ENCODE measurements at regions not wholly inside any gene's neighbourhood (a gene's known extent, or its start where the extent isn't known, plus 50 kb on each side); places are given as distances from the start of the nearest gene placed in this dataset.

- Histone ChIP-seq H3K27ac (ENCODE audit: low read depth, low read length) (no peak overlapping the region), H3K27me3 (ENCODE audit: control insufficient read depth in 1 of 2, insufficient read depth in 2 of 2, low read length in 2 of 2) (no peaks in the 10 kb centered on the region), H3K9ac (ENCODE audit: low read length) (no peak overlapping the region), H3K4me3 (ENCODE audit: low read depth in 1 of 2, low read length in 2 of 2) (no peak overlapping the region), H3K36me3 (ENCODE audit: insufficient read depth, low read length) (no peaks in the 10 kb centered on the region), H3K4me1 (ENCODE audit: insufficient read depth, low read length) (no peaks in the 10 kb centered on the region), H3K9me3 (ENCODE audit: low read length) (no peaks in the 10 kb centered on the region)
Measured at GRCh38 chr13:21757763-21758162, 86.9 kb downstream of the FGF9 start.

- H3K4me1 ChIP-seq (ENCODE audit: insufficient read depth, low read length): no peaks in the 10 kb centered on the region
- H3K27me3 ChIP-seq (ENCODE audit: control insufficient read depth in 1 of 2, insufficient read depth in 2 of 2, low read length in 2 of 2): no peaks in the 10 kb centered on the region
- H3K9me3 ChIP-seq (ENCODE audit: low read length): no peaks in the 10 kb centered on the region
- H3K4me3 ChIP-seq (ENCODE audit: low read depth in 1 of 2, low read length in 2 of 2): no peak overlapping the region
- no peak overlapping the region for H3K27ac ChIP-seq (ENCODE audit: low read depth, low read length)
- no peaks in the 10 kb centered on the region for H3K36me3 ChIP-seq (ENCODE audit: insufficient read depth, low read length)
- H3K9ac ChIP-seq (ENCODE audit: low read length): no peak overlapping the region
Measured at GRCh38 chr13:21758441-21758840, 87.6 kb downstream of the FGF9 start.

- Histone ChIP-seq H3K4me3 (ENCODE audit: low read depth in 1 of 2, low read length in 2 of 2) (no peak overlapping the region), H3K36me3 (ENCODE audit: insufficient read depth, low read length) (no peaks in the 10 kb centered on the region), H3K4me1 (ENCODE audit: insufficient read depth, low read length) (no peaks in the 10 kb centered on the region), H3K9me3 (ENCODE audit: low read length) (no peaks in the 10 kb centered on the region), H3K9ac (ENCODE audit: low read length) (no peak overlapping the region), H3K27ac (ENCODE audit: low read depth, low read length) (no peak overlapping the region), H3K27me3 (ENCODE audit: control insufficient read depth in 1 of 2, insufficient read depth in 2 of 2, low read length in 2 of 2) (no peaks in the 10 kb centered on the region)
Measured at GRCh38 chr13:21759463-21759862, 88.6 kb downstream of the FGF9 start.

- Histone ChIP-seq H3K9me3 (ENCODE audit: low read length) (no peaks in the 10 kb centered on the region), H3K9ac (ENCODE audit: low read length) (no peak overlapping the region), H3K27ac (ENCODE audit: low read depth, low read length) (no peak overlapping the region), H3K4me1 (ENCODE audit: insufficient read depth, low read length) (no peaks in the 10 kb centered on the region), H3K4me3 (ENCODE audit: low read depth in 1 of 2, low read length in 2 of 2) (no peak overlapping the region), H3K36me3 (ENCODE audit: insufficient read depth, low read length) (no peaks in the 10 kb centered on the region), H3K27me3 (ENCODE audit: control insufficient read depth in 1 of 2, insufficient read depth in 2 of 2, low read length in 2 of 2) (no peaks in the 10 kb centered on the region)
Measured at GRCh38 chr13:21759911-21760310, 89.0 kb downstream of the FGF9 start.

- H3K36me3 ChIP-seq (ENCODE audit: insufficient read depth, low read length): no peaks in the 10 kb centered on the region
- H3K27me3 ChIP-seq (ENCODE audit: control insufficient read depth in 1 of 2, insufficient read depth in 2 of 2, low read length in 2 of 2): no peaks in the 10 kb centered on the region
- no peak overlapping the region for H3K27ac ChIP-seq (ENCODE audit: low read depth, low read length)
- no peaks in the 10 kb centered on the region for H3K9me3 ChIP-seq (ENCODE audit: low read length)
- H3K9ac ChIP-seq (ENCODE audit: low read length): no peak overlapping the region
- no peak overlapping the region for H3K4me3 ChIP-seq (ENCODE audit: low read depth in 1 of 2, low read length in 2 of 2)
- no peaks in the 10 kb centered on the region for H3K4me1 ChIP-seq (ENCODE audit: insufficient read depth, low read length)
Measured at GRCh38 chr13:21761770-21762169, 90.9 kb downstream of the FGF9 start.

GRCh38 chr13:21762512-21762911 lies 91.6 kb downstream of the FGF9 start:
- Histone ChIP-seq H3K27me3 (ENCODE audit: control insufficient read depth in 1 of 2, insufficient read depth in 2 of 2, low read length in 2 of 2) (no peaks in the 10 kb centered on the region), H3K36me3 (ENCODE audit: insufficient read depth, low read length) (no peaks in the 10 kb centered on the region), H3K9me3 (ENCODE audit: low read length) (no peaks in the 10 kb centered on the region), H3K4me1 (ENCODE audit: insufficient read depth, low read length) (no peaks in the 10 kb centered on the region), H3K9ac (ENCODE audit: low read length) (no peak overlapping the region), H3K27ac (ENCODE audit: low read depth, low read length) (no peak overlapping the region), H3K4me3 (ENCODE audit: low read depth in 1 of 2, low read length in 2 of 2) (no peak overlapping the region)

- Histone ChIP-seq H3K9me3 (ENCODE audit: low read length) (no peaks in the 10 kb centered on the region), H3K9ac (ENCODE audit: low read length) (no peak overlapping the region), H3K27ac (ENCODE audit: low read depth, low read length) (no peak overlapping the region), H3K4me3 (ENCODE audit: low read depth in 1 of 2, low read length in 2 of 2) (no peak overlapping the region), H3K4me1 (ENCODE audit: insufficient read depth, low read length) (no peaks in the 10 kb centered on the region), H3K27me3 (ENCODE audit: control insufficient read depth in 1 of 2, insufficient read depth in 2 of 2, low read length in 2 of 2) (no peaks in the 10 kb centered on the region), H3K36me3 (ENCODE audit: insufficient read depth, low read length) (no peaks in the 10 kb centered on the region)
Measured at GRCh38 chr13:21767032-21767431, 96.2 kb downstream of the FGF9 start.

GRCh38 chr13:21771075-21771474 lies 100.2 kb downstream of the FGF9 start:
- Histone ChIP-seq H3K4me1 (ENCODE audit: insufficient read depth, low read length) (no peaks in the 10 kb centered on the region), H3K27ac (ENCODE audit: low read depth, low read length) (no peak overlapping the region), H3K27me3 (ENCODE audit: control insufficient read depth in 1 of 2, insufficient read depth in 2 of 2, low read length in 2 of 2) (no peaks in the 10 kb centered on the region), H3K9ac (ENCODE audit: low read length) (no peak overlapping the region), H3K4me3 (ENCODE audit: low read depth in 1 of 2, low read length in 2 of 2) (no peak overlapping the region), H3K36me3 (ENCODE audit: insufficient read depth, low read length) (no peaks in the 10 kb centered on the region), H3K9me3 (ENCODE audit: low read length) (no peaks in the 10 kb centered on the region)

- H3K9me3 ChIP-seq (ENCODE audit: low read length): no peaks in the 10 kb centered on the region
- no peaks in the 10 kb centered on the region for H3K4me1 ChIP-seq (ENCODE audit: insufficient read depth, low read length)
- no peak overlapping the region for H3K27ac ChIP-seq (ENCODE audit: low read depth, low read length)
- H3K9ac ChIP-seq (ENCODE audit: low read length): no peak overlapping the region
- H3K27me3 ChIP-seq (ENCODE audit: control insufficient read depth in 1 of 2, insufficient read depth in 2 of 2, low read length in 2 of 2): no peaks in the 10 kb centered on the region
- no peaks in the 10 kb centered on the region for H3K36me3 ChIP-seq (ENCODE audit: insufficient read depth, low read length)
- H3K4me3 ChIP-seq (ENCODE audit: low read depth in 1 of 2, low read length in 2 of 2): no peak overlapping the region
Measured at GRCh38 chr13:21777166-21777565, 106.3 kb downstream of the FGF9 start.

GRCh38 chr13:21777813-21778212 lies 106.9 kb downstream of the FGF9 start:
- Histone ChIP-seq H3K36me3 (ENCODE audit: insufficient read depth, low read length) (no peaks in the 10 kb centered on the region), H3K27ac (ENCODE audit: low read depth, low read length) (no peak overlapping the region), H3K4me3 (ENCODE audit: low read depth in 1 of 2, low read length in 2 of 2) (no peak overlapping the region), H3K4me1 (ENCODE audit: insufficient read depth, low read length) (no peaks in the 10 kb centered on the region), H3K9me3 (ENCODE audit: low read length) (no peaks in the 10 kb centered on the region), H3K9ac (ENCODE audit: low read length) (no peak overlapping the region), H3K27me3 (ENCODE audit: control insufficient read depth in 1 of 2, insufficient read depth in 2 of 2, low read length in 2 of 2) (no peaks in the 10 kb centered on the region)

GRCh38 chr13:21782736-21783135 lies 111.9 kb downstream of the FGF9 start:
- no peaks in the 10 kb centered on the region for H3K36me3 ChIP-seq (ENCODE audit: insufficient read depth, low read length)
- H3K9me3 ChIP-seq (ENCODE audit: low read length): no peaks in the 10 kb centered on the region
- no peaks in the 10 kb centered on the region for H3K4me1 ChIP-seq (ENCODE audit: insufficient read depth, low read length)
- H3K27ac ChIP-seq (ENCODE audit: low read depth, low read length): no peak overlapping the region
- no peaks in the 10 kb centered on the region for H3K27me3 ChIP-seq (ENCODE audit: control insufficient read depth in 1 of 2, insufficient read depth in 2 of 2, low read length in 2 of 2)
- no peak overlapping the region for H3K4me3 ChIP-seq (ENCODE audit: low read depth in 1 of 2, low read length in 2 of 2)
- H3K9ac ChIP-seq (ENCODE audit: low read length): no peak overlapping the region

GRCh38 chr13:21785990-21786389 lies 115.1 kb downstream of the FGF9 start:
- no peak overlapping the region for H3K27ac ChIP-seq (ENCODE audit: low read depth, low read length)
- no peak overlapping the region for H3K9ac ChIP-seq (ENCODE audit: low read length)
- no peaks in the 10 kb centered on the region for H3K4me1 ChIP-seq (ENCODE audit: insufficient read depth, low read length)
- no peaks in the 10 kb centered on the region for H3K27me3 ChIP-seq (ENCODE audit: control insufficient read depth in 1 of 2, insufficient read depth in 2 of 2, low read length in 2 of 2)
- no peaks in the 10 kb centered on the region for H3K9me3 ChIP-seq (ENCODE audit: low read length)
- no peaks in the 10 kb centered on the region for H3K36me3 ChIP-seq (ENCODE audit: insufficient read depth, low read length)
- H3K4me3 ChIP-seq (ENCODE audit: low read depth in 1 of 2, low read length in 2 of 2): no peak overlapping the region

Measured in muscle layer of colon (tissue), 2 donors.